Stimulated activated CD4-positive, alpha-beta T cell treated with anti-CD3 and anti-CD28 coated beads, Interleukin-4, amount 100 ng/mL, for 24 hours (primary cell): ENCODE measurements at regions not wholly inside any gene's neighbourhood (a gene's known extent, or its start where the extent isn't known, plus 50 kb on each side); places are given as distances from the start of the nearest gene placed in this dataset.

Source experiments
- DNase-seq: peaks from one replicate; pipeline ENCODE4 v3.0.0-alpha.2; 2020

DNA sequence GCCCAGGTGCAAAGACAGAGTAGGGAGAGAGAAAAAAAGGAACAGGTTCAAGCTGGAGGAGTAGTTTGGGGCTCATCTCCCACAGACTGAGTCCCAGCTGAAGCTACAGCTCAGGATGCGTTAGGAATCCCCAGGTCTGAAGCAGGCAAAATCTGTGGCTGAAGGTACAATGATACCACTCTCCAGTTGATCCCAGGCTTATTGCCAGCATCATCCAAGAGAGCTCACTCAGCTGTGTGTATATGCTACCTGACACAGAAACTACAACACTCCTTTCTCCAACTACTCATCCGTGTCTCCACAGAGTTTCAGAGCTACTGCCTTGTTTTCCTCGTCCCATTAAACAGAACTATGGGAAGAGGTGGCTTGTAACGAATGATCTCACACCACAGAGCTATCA is 851.3 kb downstream of the GRID1 start:
- DNase-seq = no peak

GRCh38 chr10:85524001-85524666 is 842.5 kb downstream of the GRID1 start:
- DNase-seq = no peak

- DNase-seq = no peak
Observed at GRCh38 chr10:85527616-85528317, 838.8 kb downstream of the GRID1 start.

DNA sequence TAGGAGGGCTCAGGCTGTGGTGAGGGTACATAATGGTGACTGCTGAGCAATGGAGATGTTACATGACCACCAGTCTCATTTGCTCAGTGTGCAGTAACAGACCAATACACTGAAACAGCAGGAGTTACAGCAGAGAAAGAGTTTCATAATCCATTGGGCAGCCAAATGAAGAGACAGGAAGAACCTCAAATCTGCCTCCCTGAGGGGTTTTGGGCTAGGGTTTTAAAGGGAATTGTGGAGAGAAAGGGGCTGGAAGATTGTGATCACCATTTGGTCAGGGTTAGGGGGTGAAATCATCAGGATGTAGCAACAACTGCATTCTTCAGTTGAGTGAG is 838.3 kb downstream of the GRID1 start:
- DNase-seq = no peak

DNA sequence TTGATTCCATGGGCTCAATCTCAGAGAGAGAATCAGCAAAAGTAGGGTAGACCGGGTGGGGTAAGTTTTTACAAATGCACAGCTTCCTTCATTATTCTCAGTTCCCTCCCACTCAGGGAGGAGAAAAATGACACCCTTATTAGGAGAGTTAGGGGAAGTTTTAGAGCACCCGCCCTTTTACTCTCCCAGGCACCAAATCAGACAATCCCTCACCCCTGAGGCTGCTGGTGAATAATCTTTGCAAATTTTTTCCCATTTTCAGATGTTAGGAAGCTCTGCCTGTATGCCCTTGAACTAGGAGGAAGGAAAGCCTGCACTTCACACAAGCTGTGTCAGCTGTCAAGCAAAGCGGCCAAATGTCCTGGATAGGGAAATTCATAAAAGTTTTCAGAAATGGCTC is 834.9 kb downstream of the GRID1 start:
- DNase-seq = no peak

- DNase-seq = no peak
Observed at GRCh38 chr10:85532773-85533172, 833.8 kb downstream of the GRID1 start.

GRCh38 chr10:85535926-85536325 is 830.7 kb downstream of the GRID1 start:
- no peak for DNase-seq

- DNase-seq = no peak
Observed at GRCh38 chr10:85537561-85537960, 829.0 kb downstream of the GRID1 start.

GRCh38 chr10:85538601-85539000 is 828.0 kb downstream of the GRID1 start:
- DNase-seq = no peak

DNA sequence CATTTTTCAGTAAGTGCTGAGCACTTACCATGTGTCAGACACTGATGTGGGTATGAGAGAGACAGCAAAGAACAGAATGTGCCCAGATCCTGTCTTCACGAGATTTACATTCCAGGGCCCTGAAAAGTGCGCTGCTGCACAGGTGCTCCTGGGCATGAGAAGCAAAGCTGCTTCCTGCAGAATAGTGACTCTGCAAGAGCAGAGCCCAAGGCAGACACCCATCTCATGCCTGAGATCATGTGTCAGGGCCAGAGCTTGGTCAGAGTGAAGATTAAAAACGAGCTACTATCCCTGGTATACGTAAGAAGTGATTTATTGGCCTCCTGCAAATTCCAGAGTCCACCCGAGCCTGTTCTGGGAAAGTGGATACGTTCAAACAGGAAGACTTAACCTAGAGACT is 824.4 kb downstream of the GRID1 start:
- no peak for DNase-seq

GRCh38 chr10:85542936-85543730 is 823.5 kb downstream of the GRID1 start:
- DNase-seq = no peak

GRCh38 chr10:85544956-85545355 is 821.6 kb downstream of the GRID1 start:
- DNase-seq = no peak

DNA sequence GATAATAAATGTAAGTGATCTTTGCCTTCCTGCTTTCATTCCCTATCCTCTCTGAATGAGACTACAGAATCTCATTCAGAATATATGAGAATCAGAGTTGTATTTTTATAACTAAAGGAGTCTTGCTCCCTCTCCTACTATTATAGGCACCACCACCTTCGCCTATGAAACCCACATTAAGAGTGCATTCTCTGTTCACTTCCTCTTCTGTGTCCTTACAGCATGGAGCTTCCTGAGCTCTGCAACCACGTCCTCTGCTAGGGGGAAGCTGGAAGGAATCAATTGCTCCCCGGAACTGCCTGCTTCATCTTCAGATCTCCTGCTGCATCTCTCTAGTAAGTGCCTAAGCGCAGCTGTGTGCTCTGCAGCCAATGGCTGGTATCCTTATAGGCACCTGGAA is 820.7 kb downstream of the GRID1 start:
- DNase-seq = no peak

DNA sequence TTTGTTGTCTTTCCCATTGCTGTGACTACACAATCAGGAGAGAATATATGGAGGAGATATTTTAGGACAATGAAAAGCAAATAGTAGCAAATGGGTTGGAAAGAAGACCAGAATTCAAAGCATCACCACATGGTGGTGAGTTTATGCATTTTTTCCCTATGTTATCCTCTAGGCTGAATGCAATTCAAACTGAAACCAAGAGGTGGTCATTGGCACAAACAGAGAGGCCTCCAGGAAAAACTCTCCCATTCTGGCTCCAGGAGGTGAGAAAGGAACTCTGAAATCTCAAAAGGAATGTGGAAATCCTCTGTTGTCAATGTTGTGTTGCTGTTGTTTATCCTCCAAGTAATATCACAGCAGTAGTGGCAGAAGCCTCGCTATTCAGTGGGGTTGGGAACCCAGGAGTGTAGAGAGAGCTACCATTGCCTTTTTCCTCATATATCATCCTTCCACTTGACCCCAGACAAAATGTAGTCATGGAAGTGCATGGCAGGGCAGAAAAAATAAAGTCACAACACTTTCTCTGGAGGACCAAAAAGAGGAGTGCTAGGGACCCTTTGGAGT is 819.1 kb downstream of the GRID1 start:
- DNase-seq = no peak

DNA sequence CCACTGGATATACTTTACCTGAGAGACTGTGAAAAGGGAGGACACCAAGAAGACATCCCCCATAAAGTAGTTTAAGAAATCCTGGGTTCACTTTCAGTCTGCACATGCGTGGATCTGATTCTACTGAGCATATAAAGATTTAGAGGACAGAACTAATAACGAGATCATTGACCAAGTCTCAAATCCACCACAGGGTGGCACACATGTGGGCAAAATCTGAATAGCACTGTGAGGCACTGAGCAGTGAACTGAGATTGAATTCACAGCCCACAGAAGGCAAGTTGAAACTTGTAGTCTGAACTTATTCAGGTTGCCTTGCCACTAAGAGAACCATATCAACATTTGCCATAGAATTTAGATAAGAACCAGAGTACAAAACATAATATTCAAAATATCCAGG is 818.6 kb downstream of the GRID1 start:
- DNase-seq = no peak
